Calu3 (cell line): ENCODE measurements at regions not wholly inside any gene's neighbourhood (a gene's known extent, or its start where the extent isn't known, plus 50 kb on each side); places are given as distances from the start of the nearest gene placed in this dataset.

Experiments
- BruUV-seq: library from RNA; stranded (reverse); fragments of 400-500 nt; replicated peaks from 2 replicates; lab custom pipeline; 2021; lab: Mats Ljungman, UMichigan
- CTCF ChIA-PET: fragments of 300-600 bp; sonication (Branson Sonifier 250); formaldehyde crosslinking; loops from one replicate; lab custom pipeline; 2022; ENCODE audit warnings: antibody characterized with exemption; lab: Charles Lee
- DNase-seq: peaks from one replicate; pipeline ENCODE4 v3.0.0; 2022
- H3K27ac Mint-ChIP-seq: one replicate; pipeline ENCODE4 v1.8.0; 2022; ENCODE audit warnings: mixed read lengths; ENCODE audit not compliant: unreplicated experiment
- H3K27me3 Mint-ChIP-seq: one replicate; pipeline ENCODE4 v1.8.0; 2022; ENCODE audit warnings: mixed read lengths; ENCODE audit not compliant: unreplicated experiment
- H3K36me3 Mint-ChIP-seq: one replicate; pipeline ENCODE4 v1.8.0; 2022; ENCODE audit warnings: mild to moderate bottlenecking, moderate library complexity, mixed read lengths; ENCODE audit not compliant: insufficient read depth, unreplicated experiment
- H3K4me1 Mint-ChIP-seq: one replicate; pipeline ENCODE4 v1.8.0; 2022; ENCODE audit warnings: mild to moderate bottlenecking, low read depth, mixed read lengths; ENCODE audit not compliant: unreplicated experiment
- H3K4me3 Mint-ChIP-seq: one replicate; pipeline ENCODE4 v1.8.0; 2022; ENCODE audit warnings: mild to moderate bottlenecking, low read depth, moderate library complexity, mixed read lengths; ENCODE audit not compliant: unreplicated experiment
- H3K9me3 Mint-ChIP-seq: one replicate; pipeline ENCODE4 v1.8.0; 2022; ENCODE audit warnings: low read depth, mixed read lengths; ENCODE audit not compliant: unreplicated experiment
- CTCF ChIP-seq: fragments of 200-600 bp; IDR thresholded peaks from one replicate; pipeline ENCODE4 v1.8.0; 2022; ENCODE audit warnings: antibody characterized with exemption; ENCODE audit not compliant: unreplicated experiment
- intact Hi-C: fragments of 100-400 bp; cut with micrococcal nuclease; formaldehyde crosslinking; loops from one replicate; pipeline ENCODE4 v1.10.0; 2022; ENCODE audit not compliant: unreplicated experiment

GRCh38 chr1:232551386-232551785, 78.5 kb downstream of the SIPA1L2 start:
- no peaks in the 10 kb centered on the region for H3K4me1 Mint-ChIP-seq
- no peaks in the 10 kb centered on the region for H3K27me3 Mint-ChIP-seq
- intact Hi-C loops: no loop called here
- TF ChIP-seq CTCF: no peak
- no peak for DNase-seq
- no TSS peak for BruUV-seq
- no peaks in the 10 kb centered on the region for H3K36me3 Mint-ChIP-seq
- CTCF ChIA-PET: no interaction called here
- H3K27ac Mint-ChIP-seq: no peak overlapping the region
- H3K9me3 Mint-ChIP-seq: peaks cover 2% of the 10 kb centered on the region
- no peak overlapping the region for H3K4me3 Mint-ChIP-seq

DNA sequence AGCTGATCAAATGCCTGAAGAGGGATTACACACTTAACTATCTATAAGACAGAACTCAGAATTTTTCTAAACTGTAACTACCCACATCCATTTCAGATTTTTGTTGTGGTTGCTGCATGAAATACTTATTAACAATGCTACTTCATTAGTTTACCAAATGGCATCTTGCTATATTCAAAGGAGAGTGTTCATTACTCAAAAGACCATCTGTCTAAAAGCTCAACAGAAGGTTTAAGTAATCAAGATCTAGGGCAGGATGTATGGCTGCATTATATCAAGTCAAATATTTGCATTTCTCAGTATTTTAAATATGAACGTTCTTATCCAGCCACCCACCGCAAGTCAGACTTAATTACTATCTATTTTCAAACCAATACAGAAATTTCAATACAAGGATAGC, 79.9 kb downstream of the SIPA1L2 start:
- Mint-ChIP-seq H3K27ac (no peak overlapping the region), H3K36me3 (no peaks in the 10 kb centered on the region), H3K4me3 (no peak overlapping the region), H3K9me3 (peaks cover 2% of the 10 kb centered on the region), H3K4me1 (no peaks in the 10 kb centered on the region), H3K27me3 (no peaks in the 10 kb centered on the region)
- no peak for DNase-seq
- no peak for TF ChIP-seq CTCF
- intact Hi-C loops: no loop called here
- no TSS peak for BruUV-seq
- CTCF ChIA-PET: no interaction called here

DNA sequence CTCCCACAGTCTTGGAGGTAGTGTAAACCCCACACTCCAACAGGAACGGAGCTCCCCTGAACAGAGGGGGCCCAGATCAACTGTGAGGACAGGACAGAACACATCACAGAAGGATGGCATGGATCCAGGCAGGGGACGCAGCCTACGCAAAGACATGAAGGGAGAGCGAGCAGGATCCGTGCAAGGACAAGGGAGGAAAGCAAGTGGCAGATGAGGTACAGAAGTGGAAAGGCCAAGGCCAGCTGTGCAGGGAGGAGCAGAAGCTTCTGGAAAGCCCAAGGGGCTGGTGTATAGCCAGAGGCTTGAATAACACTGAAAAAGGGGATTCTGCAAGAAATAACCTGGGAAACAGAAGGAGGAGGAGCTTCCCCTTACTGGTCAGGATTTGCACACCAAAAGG, 81.2 kb downstream of the SIPA1L2 start:
- intact Hi-C loops: no loop called here
- Mint-ChIP-seq H3K4me3 (no peak overlapping the region), H3K4me1 (no peaks in the 10 kb centered on the region), H3K9me3 (peaks cover 2% of the 10 kb centered on the region), H3K36me3 (no peaks in the 10 kb centered on the region), H3K27me3 (no peaks in the 10 kb centered on the region), H3K27ac (no peak overlapping the region)
- no peak for DNase-seq
- CTCF ChIA-PET: no interaction called here
- TF ChIP-seq CTCF: no peak
- BruUV-seq: no TSS peak

- BruUV-seq: no TSS peak
- CTCF ChIA-PET: no interaction called here
- no peak overlapping the region for H3K27ac Mint-ChIP-seq
- no peaks in the 10 kb centered on the region for H3K4me1 Mint-ChIP-seq
- no peak overlapping the region for H3K4me3 Mint-ChIP-seq
- no peaks in the 10 kb centered on the region for H3K27me3 Mint-ChIP-seq
- intact Hi-C loops: no loop called here
- no peak for TF ChIP-seq CTCF
- no peak for DNase-seq
- peaks cover 2% of the 10 kb centered on the region for H3K9me3 Mint-ChIP-seq
- no peaks in the 10 kb centered on the region for H3K36me3 Mint-ChIP-seq
Observed at GRCh38 chr1:232547938-232548484, 81.9 kb downstream of the SIPA1L2 start.
